Mesendoderm (in vitro differentiated cells): ENCODE measurements at regions not wholly inside any gene's neighbourhood (a gene's known extent, or its start where the extent isn't known, plus 50 kb on each side); places are given as distances from the start of the nearest gene placed in this dataset.
A peak's percentile ranks its signal among the peaks of the same experiment; 100 is the strongest.

Source experiments
- DNase-seq: peaks from one replicate; pipeline ENCODE4 v3.0.0; 2013
- H2AK5ac ChIP-seq: 2 replicates; pipeline ENCODE4 v1.6.1; 2013; ENCODE audit warnings: low read length, inconsistent platforms
- H2BK120ac ChIP-seq: 2 replicates; pipeline ENCODE4 v1.6.1; 2013; ENCODE audit warnings: low read depth, mild to moderate bottlenecking, low read length, moderate library complexity, mixed read lengths
- H2BK15ac ChIP-seq: replicated peaks from 2 replicates; pipeline ENCODE4 v1.6.1; 2013; ENCODE audit warnings: low read depth, mild to moderate bottlenecking, moderate library complexity
- H2BK5ac ChIP-seq: 2 replicates; pipeline ENCODE4 v1.6.1; 2013; ENCODE audit warnings: low read length, inconsistent platforms
- H3K18ac ChIP-seq: 2 replicates; pipeline ENCODE4 v1.6.1; 2013; ENCODE audit warnings: mild to moderate bottlenecking, low read length, mixed read lengths
- H3K23ac ChIP-seq: one replicate; pipeline ENCODE4 v1.6.1; 2013; ENCODE audit warnings: low read length
- H3K27ac ChIP-seq: 2 replicates; pipeline ENCODE4 v1.5.1; 2013; ENCODE audit warnings: low read depth, mild to moderate bottlenecking, inconsistent platforms, low read length, moderate library complexity
- H3K27me3 ChIP-seq: 2 replicates; pipeline ENCODE4 v1.6.1; 2013; ENCODE audit warnings: low read length, control low read depth, mild to moderate bottlenecking, inconsistent platforms; ENCODE audit not compliant: insufficient read depth, poor library complexity
- H3K36me3 ChIP-seq: 2 replicates; pipeline ENCODE4 v1.6.1; 2013; ENCODE audit warnings: low read length, inconsistent platforms; ENCODE audit not compliant: control insufficient read depth, insufficient read depth
- H3K4ac ChIP-seq: one replicate; pipeline ENCODE4 v1.6.1; 2013; ENCODE audit warnings: low read depth, mild to moderate bottlenecking, low read length, moderate library complexity
- H3K4me1 ChIP-seq: 2 replicates; pipeline ENCODE4 v1.6.1; 2013; ENCODE audit warnings: low read depth, low read length, inconsistent platforms; ENCODE audit not compliant: control insufficient read depth
- H3K4me2 ChIP-seq: 2 replicates; pipeline ENCODE4 v1.6.1; 2013; ENCODE audit warnings: low read length
- H3K4me3 ChIP-seq: 2 replicates; pipeline ENCODE4 v1.5.1; 2013; ENCODE audit warnings: mild to moderate bottlenecking, low read length
- H3K56ac ChIP-seq: one replicate; pipeline ENCODE4 v1.6.1; 2013; ENCODE audit warnings: low read length
- H3K79me1 ChIP-seq: 2 replicates; pipeline ENCODE4 v1.6.1; 2013; ENCODE audit warnings: low read length, inconsistent platforms
- H3K79me2 ChIP-seq: 2 replicates; pipeline ENCODE4 v1.6.1; 2013; ENCODE audit warnings: mild to moderate bottlenecking, low read length; ENCODE audit not compliant: control insufficient read depth, insufficient read depth
- H3K9ac ChIP-seq: 2 replicates; pipeline ENCODE4 v1.6.1; 2013; ENCODE audit warnings: low read length, inconsistent platforms
- H4K5ac ChIP-seq: one replicate; pipeline ENCODE4 v1.6.1; 2013; ENCODE audit warnings: low read length
- H4K8ac ChIP-seq: one replicate; pipeline ENCODE4 v1.6.1; 2013; ENCODE audit warnings: low read depth, mild to moderate bottlenecking, control low read depth, low read length, moderate library complexity
- WGBS: extraction: QIAGEN DNeasy Blood & Tissue Kit; methylation state at CpG from one replicate; pipeline ENCODE4 v1.1.7; 2013; ENCODE audit warnings: low lambda C conversion rate, missing lambda C conversion rate; ENCODE audit not compliant: insufficient coverage; ENCODE audit errors: extremely low coverage; 5-methylcytosine and 5-hydroxymethylcytosine counted together

DNA sequence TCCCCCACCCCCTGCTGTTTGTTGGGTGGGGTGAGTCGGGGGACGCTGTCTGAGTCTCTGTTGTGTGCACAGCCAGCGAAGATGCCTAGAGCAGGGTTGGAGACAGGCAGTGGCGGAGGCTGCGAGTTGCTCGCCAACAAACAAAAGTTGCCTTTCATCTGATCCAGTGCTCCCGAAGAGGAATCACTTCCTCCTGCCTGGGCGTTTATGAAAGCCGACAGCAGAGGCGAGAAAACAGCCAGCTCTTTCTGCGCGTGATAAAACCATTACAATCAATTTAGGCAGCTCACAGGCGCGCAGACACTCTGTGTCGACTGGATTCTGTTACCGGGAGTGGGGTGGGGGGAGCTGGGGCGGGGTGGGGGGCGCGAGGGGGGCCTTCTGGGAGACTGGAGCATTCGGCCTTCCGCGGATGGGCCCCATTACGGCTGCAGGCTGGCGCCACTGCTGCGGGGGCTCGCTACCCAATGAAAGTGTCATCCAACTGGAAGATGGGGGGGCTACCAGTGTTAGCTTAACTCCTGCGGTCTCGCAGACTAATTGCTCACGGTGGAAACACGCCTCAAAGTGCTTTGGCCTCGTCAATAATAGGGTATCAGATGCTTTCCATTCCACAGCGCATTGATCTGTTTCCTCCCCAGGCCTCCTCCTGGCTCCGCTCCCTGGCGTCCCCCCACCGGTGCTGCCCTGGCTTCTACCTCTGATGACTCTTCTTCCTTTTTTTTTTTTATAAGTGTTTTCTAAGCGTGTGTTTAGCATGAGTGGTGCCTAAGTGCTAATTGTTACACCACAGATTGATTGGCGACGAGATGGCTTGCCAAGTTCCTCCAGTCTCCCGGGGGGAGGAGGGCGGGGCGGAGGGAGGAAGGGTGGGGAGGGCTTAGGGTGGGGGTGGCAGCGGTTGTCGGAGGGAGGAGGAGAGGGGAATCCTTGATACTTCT, 678.4 kb downstream of the MED13L start:
- no peak overlapping the region for H2AK5ac ChIP-seq
- H3K9ac ChIP-seq: no peak overlapping the region
- peak; percentile 68 for DNase-seq
- no peak overlapping the region for H4K5ac ChIP-seq
- H3K79me1 ChIP-seq: no peaks in the 10 kb centered on the region
- no peak overlapping the region for H3K27ac ChIP-seq
- H3K36me3 ChIP-seq: no peaks in the 10 kb centered on the region
- no peak overlapping the region for H4K8ac ChIP-seq
- no peak overlapping the region for H3K4ac ChIP-seq
- no peak overlapping the region for H3K4me3 ChIP-seq
- H2BK5ac ChIP-seq: no peak overlapping the region
- H2BK15ac ChIP-seq: no peak overlapping the region
- H3K56ac ChIP-seq: peak overlapping the region; percentile 57
- no CpG with 5 or more reads among the region's 43 CpGs for WGBS
- no peaks in the 10 kb centered on the region for H3K79me2 ChIP-seq
- no peak overlapping the region for H2BK120ac ChIP-seq
- no peaks in the 10 kb centered on the region for H3K27me3 ChIP-seq
- H3K4me2 ChIP-seq: peak overlapping the region; percentile 6
- H3K18ac ChIP-seq: peak overlapping the region; percentile 25
- peaks cover 7% of the 10 kb centered on the region for H3K4me1 ChIP-seq
- H3K23ac ChIP-seq: no peak overlapping the region

DNA sequence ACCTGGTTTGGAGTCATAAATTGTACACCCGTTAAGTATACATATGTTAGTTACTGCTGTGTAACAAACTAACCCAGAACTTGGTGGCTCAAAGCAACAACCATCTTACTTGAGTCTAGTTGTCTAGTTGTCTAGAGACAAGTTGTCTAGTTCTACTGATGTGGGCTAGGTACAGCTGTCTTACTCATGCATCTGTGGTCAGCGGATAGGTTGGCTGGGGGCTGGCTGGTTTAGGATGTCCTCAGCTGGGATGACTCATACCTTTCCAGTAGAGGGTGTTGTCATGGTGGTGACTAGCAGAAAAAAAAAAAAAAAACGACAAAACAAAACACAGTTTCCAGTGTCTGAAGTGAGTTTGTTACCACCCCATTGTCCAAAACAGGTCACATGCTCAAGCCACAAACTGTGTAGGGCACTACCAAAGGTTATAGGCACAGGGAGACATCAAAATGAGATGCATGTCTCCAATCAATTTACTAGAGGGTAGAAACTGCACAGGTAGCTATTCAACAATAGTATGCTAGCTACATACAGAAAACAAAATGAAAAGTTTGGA, 680.3 kb downstream of the MED13L start:
- Histone ChIP-seq H3K79me1 (no peaks in the 10 kb centered on the region), H3K36me3 (no peaks in the 10 kb centered on the region), H3K9ac (no peak overlapping the region), H3K18ac (no peak overlapping the region), H3K23ac (no peak overlapping the region), H3K27me3 (no peaks in the 10 kb centered on the region), H3K4me2 (no peak overlapping the region), H2BK15ac (no peak overlapping the region), H3K4ac (no peak overlapping the region), H3K4me3 (no peak overlapping the region), H3K27ac (no peak overlapping the region), H2BK5ac (no peak overlapping the region), H3K56ac (no peak overlapping the region), H2BK120ac (no peak overlapping the region), H3K79me2 (no peaks in the 10 kb centered on the region), H4K5ac (no peak overlapping the region), H2AK5ac (no peak overlapping the region), H3K4me1 (peaks cover 7% of the 10 kb centered on the region), H4K8ac (no peak overlapping the region)
- WGBS: no CpG with 5 or more reads among the region's 3 CpGs
- DNase-seq: peak; percentile 54

DNA sequence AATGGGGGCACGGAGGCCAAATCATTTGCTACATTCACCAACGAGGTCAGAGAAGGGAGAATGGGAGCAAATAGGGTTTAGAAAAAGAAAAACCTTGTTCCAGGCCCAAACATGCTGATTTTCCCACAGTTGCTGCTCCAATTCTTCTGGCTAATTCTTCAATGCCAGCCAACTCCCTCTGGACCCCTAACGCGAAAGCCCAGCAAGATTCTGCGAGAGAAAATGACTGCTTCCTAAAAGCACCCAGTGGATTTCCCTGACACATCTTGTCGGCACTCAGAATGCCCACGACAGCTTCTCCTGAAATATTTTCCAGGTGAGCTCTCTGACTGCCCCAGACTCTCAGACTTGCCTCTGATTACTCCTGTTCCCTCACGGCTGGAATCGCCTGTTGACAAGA, 689.4 kb downstream of the MED13L start:
- H3K23ac ChIP-seq: no peak overlapping the region
- no peak overlapping the region for H2BK5ac ChIP-seq
- no peaks in the 10 kb centered on the region for H3K27me3 ChIP-seq

DNA sequence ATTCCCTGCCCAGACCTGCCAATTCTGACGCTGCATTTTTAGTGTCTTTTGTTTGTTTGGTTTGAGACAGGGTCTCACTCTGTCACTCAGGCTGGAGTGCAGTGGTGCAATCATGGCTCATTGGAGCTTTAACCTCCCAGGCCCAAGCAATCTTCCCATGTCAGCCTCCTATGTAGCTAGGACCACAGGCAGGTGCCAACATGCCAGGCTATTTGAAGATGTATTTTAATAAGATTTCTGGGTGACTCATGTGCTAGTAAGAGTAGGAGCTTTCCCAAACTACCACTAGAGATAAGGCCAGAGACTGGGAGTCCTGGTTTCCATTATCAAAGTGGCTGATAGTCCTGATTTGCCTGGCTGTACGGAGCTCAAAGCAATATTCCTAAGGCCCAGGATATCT, 693.3 kb downstream of the MED13L start:
- WGBS: no CpG with 5 or more reads among the region's 2 CpGs
- no peaks in the 10 kb centered on the region for H3K36me3 ChIP-seq
- H4K5ac ChIP-seq: no peak overlapping the region
- no peaks in the 10 kb centered on the region for H3K79me1 ChIP-seq
- no peak overlapping the region for H2BK5ac ChIP-seq
- no peak overlapping the region for H4K8ac ChIP-seq
- no peak overlapping the region for H3K4me2 ChIP-seq
- no peak for DNase-seq
- no peak overlapping the region for H3K9ac ChIP-seq
- no peaks in the 10 kb centered on the region for H3K27me3 ChIP-seq
- H3K23ac ChIP-seq: no peak overlapping the region
- no peak overlapping the region for H3K4ac ChIP-seq
- no peak overlapping the region for H3K18ac ChIP-seq
- no peaks in the 10 kb centered on the region for H3K79me2 ChIP-seq
- no peaks in the 10 kb centered on the region for H3K4me1 ChIP-seq
- no peak overlapping the region for H2BK15ac ChIP-seq
- H2BK120ac ChIP-seq: no peak overlapping the region
- H3K4me3 ChIP-seq: no peak overlapping the region
- H3K56ac ChIP-seq: no peak overlapping the region
- H2AK5ac ChIP-seq: no peak overlapping the region
- H3K27ac ChIP-seq: no peak overlapping the region

More for the DNA sequence above, 689.4 kb downstream of the MED13L start:
- H3K9ac ChIP-seq: no peak overlapping the region
- H2BK15ac ChIP-seq: no peak overlapping the region
- H3K4me2 ChIP-seq: no peak overlapping the region
- H3K4ac ChIP-seq: no peak overlapping the region
- H3K4me3 ChIP-seq: no peak overlapping the region
- H4K8ac ChIP-seq: no peak overlapping the region
- H3K36me3 ChIP-seq: no peaks in the 10 kb centered on the region
- no peak overlapping the region for H2AK5ac ChIP-seq
- no peaks in the 10 kb centered on the region for H3K79me2 ChIP-seq
- H3K4me1 ChIP-seq: no peaks in the 10 kb centered on the region
- no peak overlapping the region for H3K18ac ChIP-seq
- no peak overlapping the region for H2BK120ac ChIP-seq
- no peak overlapping the region for H3K27ac ChIP-seq
- no CpG with 5 or more reads among the region's 9 CpGs for WGBS
- H3K79me1 ChIP-seq: no peaks in the 10 kb centered on the region
- H3K56ac ChIP-seq: no peak overlapping the region
- no peak overlapping the region for H4K5ac ChIP-seq
- no peak for DNase-seq

DNA sequence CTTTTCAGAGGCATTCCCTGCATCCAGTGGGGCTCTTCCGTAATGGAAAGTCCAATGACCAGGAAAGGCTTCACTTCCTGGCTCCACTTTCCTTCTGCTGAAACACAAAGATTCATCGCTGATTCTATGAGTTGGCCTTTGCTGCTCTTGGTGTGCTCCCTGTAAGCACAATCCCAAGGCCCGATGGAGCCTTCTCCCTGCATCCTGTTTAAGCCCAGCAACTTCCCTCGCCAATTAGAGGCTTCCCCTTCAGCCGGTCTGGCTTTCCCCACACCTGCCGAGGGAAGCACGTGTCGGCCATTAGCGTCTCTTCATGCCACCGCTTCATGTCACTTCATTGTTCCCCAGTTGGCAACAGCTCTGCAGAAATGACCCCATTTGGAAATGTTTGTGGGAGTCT, 693.9 kb downstream of the MED13L start:
- no peak for DNase-seq
- Histone ChIP-seq H3K9ac (no peak overlapping the region), H3K56ac (no peak overlapping the region), H3K79me2 (no peaks in the 10 kb centered on the region), H3K36me3 (no peaks in the 10 kb centered on the region), H2BK120ac (no peak overlapping the region), H3K4ac (no peak overlapping the region), H4K5ac (no peak overlapping the region), H3K4me2 (no peak overlapping the region), H4K8ac (no peak overlapping the region), H2BK5ac (no peak overlapping the region), H3K4me1 (no peaks in the 10 kb centered on the region), H2BK15ac (no peak overlapping the region), H2AK5ac (no peak overlapping the region), H3K23ac (no peak overlapping the region), H3K79me1 (no peaks in the 10 kb centered on the region), H3K27me3 (no peaks in the 10 kb centered on the region), H3K4me3 (no peak overlapping the region), H3K27ac (no peak overlapping the region), H3K18ac (no peak overlapping the region)
- WGBS: no CpG with 5 or more reads among the region's 10 CpGs
